MM.1S (cell line): ENCODE measurements at regions not wholly inside any gene's neighbourhood (a gene's known extent, or its start where the extent isn't known, plus 50 kb on each side); places are given as distances from the start of the nearest gene placed in this dataset.

ENCODE experiments used
- DNase-seq: peaks from one replicate; pipeline ENCODE4 v3.0.0-alpha.2; 2015
- H2AFZ ChIP-seq: fragments of 300-600 bp; sonication (generic); 2 replicates; pipeline ENCODE4 v1.6.0; 2016; ENCODE audit warnings: antibody characterized with exemption, low read length
- H3F3A ChIP-seq: fragments of 300-600 bp; sonication (generic); 2 replicates; pipeline ENCODE4 v1.6.1; 2016; ENCODE audit warnings: mild to moderate bottlenecking, antibody characterized with exemption, low read length, moderate library complexity, mixed read lengths; ENCODE audit not compliant: insufficient read depth
- H3K27ac ChIP-seq: fragments of 300-600 bp; sonication (generic); 2 replicates; pipeline ENCODE4 v1.5.1; 2016; ENCODE audit warnings: mild to moderate bottlenecking, low read length
- H3K27me3 ChIP-seq: fragments of 300-600 bp; sonication (generic); replicated peaks from 2 replicates; pipeline ENCODE4 v1.6.0; 2016; ENCODE audit warnings: low read length; ENCODE audit not compliant: insufficient read depth
- H3K36me3 ChIP-seq: fragments of 300-600 bp; sonication (generic); replicated peaks from 2 replicates; pipeline ENCODE4 v1.6.1; 2016; ENCODE audit warnings: mild to moderate bottlenecking, low read length, mixed read lengths; ENCODE audit not compliant: insufficient read depth
- H3K4me1 ChIP-seq: fragments of 300-600 bp; sonication (generic); 2 replicates; pipeline ENCODE4 v1.6.1; 2016; ENCODE audit warnings: low read length, mixed read lengths
- H3K4me2 ChIP-seq: fragments of 300-600 bp; sonication (generic); 2 replicates; pipeline ENCODE4 v1.6.0; 2016; ENCODE audit warnings: low read depth, low read length
- H3K4me3 ChIP-seq: fragments of 300-600 bp; sonication (generic); 2 replicates; pipeline ENCODE4 v1.5.1; 2016; ENCODE audit warnings: low read length, mixed read lengths
- H3K79me2 ChIP-seq: fragments of 300-600 bp; sonication (generic); 2 replicates; pipeline ENCODE4 v1.6.1; 2016; ENCODE audit warnings: mixed run types, low read length, mixed read lengths
- H3K9ac ChIP-seq: fragments of 300-600 bp; sonication (generic); 2 replicates; pipeline ENCODE4 v1.6.1; 2016; ENCODE audit warnings: low read length, mixed read lengths
- H3K9me2 ChIP-seq: fragments of 300-600 bp; sonication (generic); replicated peaks from 2 replicates; pipeline ENCODE4 v1.6.1; 2016; ENCODE audit warnings: mild to moderate bottlenecking, low read length, mixed read lengths; ENCODE audit not compliant: insufficient read depth
- H3K9me3 ChIP-seq: fragments of 300-600 bp; sonication (generic); replicated peaks from 2 replicates; pipeline ENCODE4 v1.6.1; 2016; ENCODE audit warnings: mild to moderate bottlenecking, low read length, mixed read lengths; ENCODE audit not compliant: insufficient read depth
- H4K20me1 ChIP-seq: fragments of 300-600 bp; sonication (generic); 2 replicates; pipeline ENCODE4 v1.6.1; 2016; ENCODE audit warnings: mild to moderate bottlenecking, low read length, moderate library complexity, mixed read lengths; ENCODE audit not compliant: insufficient read depth
- CTCF ChIP-seq: fragments of 300-600 bp; sonication (generic); IDR thresholded peaks from 2 replicates; pipeline ENCODE4 v1.5.1; 2016; ENCODE audit warnings: antibody characterized with exemption, low read length, mixed read lengths
- EZH2 ChIP-seq: fragments of 300-600 bp; sonication (generic); optimal IDR thresholded peaks from 2 replicates; pipeline ENCODE3; 2017; ENCODE audit warnings: low read depth, mild to moderate bottlenecking, antibody characterized with exemption, low read length, mixed read lengths
- EZH2phosphoT487 ChIP-seq: fragments of 300-600 bp; sonication (generic); IDR thresholded peaks from 2 replicates; pipeline ENCODE4 v1.6.1; 2018; ENCODE audit warnings: antibody characterized with exemption, low read length

DNA sequence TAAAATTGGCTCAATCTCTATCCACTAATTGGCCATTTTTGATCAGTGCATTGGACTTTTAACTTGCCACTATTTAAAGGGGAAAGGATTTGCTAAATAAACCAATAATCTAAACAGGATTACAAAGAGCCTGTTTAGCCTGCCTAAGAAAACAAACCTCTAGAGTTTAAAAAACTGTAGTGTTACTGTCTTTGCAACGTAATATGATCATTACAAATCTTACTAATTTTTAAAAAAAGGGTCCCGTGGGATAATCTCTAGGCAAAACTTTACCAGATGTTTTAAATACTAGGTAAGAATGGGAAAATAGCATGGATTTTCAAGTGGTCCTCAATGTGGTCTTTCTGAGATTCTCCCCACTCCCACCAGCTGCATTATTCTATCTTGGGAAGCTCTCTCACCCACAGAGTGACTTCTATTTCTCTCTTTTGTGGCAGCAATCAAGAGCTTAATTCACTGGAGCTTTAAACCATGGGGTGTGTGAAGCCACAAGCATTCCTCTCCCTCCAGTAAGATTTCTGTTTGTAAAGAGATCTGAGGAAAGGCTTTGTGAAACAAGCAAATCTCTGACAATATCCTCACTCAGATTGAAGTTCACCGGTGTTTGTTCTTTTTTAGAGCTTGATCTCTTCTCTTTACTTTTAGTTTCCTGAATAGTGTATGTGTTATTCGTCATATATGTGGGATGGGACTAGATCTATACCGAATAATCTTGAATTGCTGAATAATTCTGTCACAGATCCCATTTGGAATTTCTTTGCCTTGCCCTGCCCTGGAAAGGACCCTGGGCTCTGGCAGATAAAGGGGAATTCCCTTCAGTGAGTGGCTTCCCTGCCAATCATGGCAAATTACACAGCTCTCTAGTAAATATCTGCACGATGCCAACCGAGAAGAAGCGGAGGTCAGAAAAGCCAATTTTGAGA, 132.2 kb downstream of the TLR5 start:
- no peak overlapping the region for H2AFZ ChIP-seq
- TF ChIP-seq CTCF (no peak), EZH2 (no peak), EZH2phosphoT487 (no peak)
- no peaks in the 10 kb centered on the region for H3K27me3 ChIP-seq
- H3K9me2 ChIP-seq = no peaks in the 10 kb centered on the region
- no peaks in the 10 kb centered on the region for H3F3A ChIP-seq
- no peaks in the 10 kb centered on the region for H3K4me1 ChIP-seq
- no peak overlapping the region for H3K4me3 ChIP-seq
- no peak overlapping the region for H3K9ac ChIP-seq
- H4K20me1 ChIP-seq = no peaks in the 10 kb centered on the region
- H3K9me3 ChIP-seq = no peaks in the 10 kb centered on the region
- no peak overlapping the region for H3K27ac ChIP-seq
- H3K4me2 ChIP-seq = no peak overlapping the region
- no peaks in the 10 kb centered on the region for H3K36me3 ChIP-seq
- no peak for DNase-seq
- H3K79me2 ChIP-seq = no peaks in the 10 kb centered on the region

DNA sequence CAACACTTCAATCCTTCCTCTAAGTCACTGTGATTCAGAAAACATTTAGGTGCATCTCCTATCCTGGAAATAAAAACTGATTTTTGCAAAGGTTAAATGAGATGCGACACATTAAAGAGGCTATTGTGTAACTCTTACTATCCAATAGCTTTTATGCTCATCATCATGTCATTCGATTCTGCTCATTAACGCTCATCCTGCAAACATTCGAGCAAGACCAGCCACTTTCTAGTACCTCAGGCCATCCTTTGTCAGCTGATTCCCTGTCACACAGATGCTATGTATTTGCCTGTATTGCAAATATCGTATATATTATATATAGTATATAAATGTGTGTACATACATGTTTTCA, 131.6 kb downstream of the TLR5 start:
- Histone ChIP-seq H4K20me1 (no peaks in the 10 kb centered on the region), H3K9me2 (no peaks in the 10 kb centered on the region), H3K4me2 (no peak overlapping the region), H3K9ac (no peak overlapping the region), H3K9me3 (no peaks in the 10 kb centered on the region), H3K79me2 (no peaks in the 10 kb centered on the region), H3F3A (no peaks in the 10 kb centered on the region), H2AFZ (no peak overlapping the region), H3K27me3 (no peaks in the 10 kb centered on the region), H3K27ac (no peak overlapping the region), H3K4me3 (no peak overlapping the region), H3K4me1 (no peaks in the 10 kb centered on the region), H3K36me3 (no peaks in the 10 kb centered on the region)
- TF ChIP-seq CTCF (no peak), EZH2phosphoT487 (no peak), EZH2 (no peak)
- no peak for DNase-seq

DNA sequence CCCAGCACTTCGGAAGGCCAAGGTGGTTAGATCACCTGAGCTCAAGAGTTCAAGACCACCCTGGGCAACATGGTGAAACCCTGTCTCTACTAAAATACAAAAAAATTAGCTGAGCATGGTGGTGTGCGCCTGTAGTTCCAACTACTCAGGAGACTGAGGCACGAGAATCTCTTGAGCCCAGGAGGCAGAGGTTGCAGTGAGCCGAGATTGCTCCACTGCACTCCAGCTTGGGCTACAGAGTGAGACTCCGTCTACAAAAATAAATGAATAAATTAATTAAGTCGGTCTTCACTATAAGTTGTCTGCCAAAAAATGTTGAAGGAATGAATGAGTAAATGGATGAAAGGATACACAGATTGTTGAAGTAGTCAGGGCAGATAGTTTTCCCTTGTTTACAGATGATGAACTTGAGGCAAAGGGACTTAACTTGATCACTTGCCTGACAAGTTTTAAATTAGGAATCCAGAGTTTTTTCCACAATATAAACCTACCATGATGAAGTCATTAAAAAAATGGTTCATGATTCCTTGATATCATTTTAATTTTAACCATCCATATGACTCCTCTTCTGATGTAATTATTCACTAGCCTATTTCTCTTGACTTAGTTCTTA, 130.8 kb downstream of the TLR5 start:
- H3K4me3 ChIP-seq = no peak overlapping the region
- no peaks in the 10 kb centered on the region for H4K20me1 ChIP-seq
- H3K9me2 ChIP-seq = no peaks in the 10 kb centered on the region
- H3K79me2 ChIP-seq = no peaks in the 10 kb centered on the region
- H3K27me3 ChIP-seq = no peaks in the 10 kb centered on the region
- no peak overlapping the region for H3K9ac ChIP-seq
- no peak for TF ChIP-seq EZH2phosphoT487
- no peak for TF ChIP-seq EZH2
- TF ChIP-seq CTCF = no peak
- H3F3A ChIP-seq = no peaks in the 10 kb centered on the region
- H3K4me1 ChIP-seq = no peaks in the 10 kb centered on the region
- H3K4me2 ChIP-seq = no peak overlapping the region
- no peaks in the 10 kb centered on the region for H3K36me3 ChIP-seq
- DNase-seq = no peak
- no peaks in the 10 kb centered on the region for H3K9me3 ChIP-seq
- H3K27ac ChIP-seq = no peak overlapping the region
- H2AFZ ChIP-seq = no peak overlapping the region
